Esophagus squamous epithelium (tissue), 5 donors: ENCODE measurements at regions not wholly inside any gene's neighbourhood (a gene's known extent, or its start where the extent isn't known, plus 50 kb on each side); places are given as distances from the start of the nearest gene placed in this dataset.
"Not testable (repeated sequence)": the region's sequence is repeated elsewhere in the genome, so short reads cannot be mapped to it uniquely, and the experiment has no call there.

ENCODE experiments used
- DNase-seq: peaks from one replicate; lab custom pipeline; 2025; lab: John Stamatoyannopoulos, UW
- H3K27ac ChIP-seq, 4 donors: fragments of 200-600 bp; sonication (generic); one replicate each; pipeline ENCODE4 v1.5.1; 2016 to 2019; ENCODE audit warnings: mild to moderate bottlenecking in 1 of 4
- H3K27me3 ChIP-seq, 4 donors: fragments of 200-600 bp; sonication (generic); 1 replicate in 3 of 4; 2 replicates in 1 of 4; pipeline versions ENCODE4 v1.5.1 to v1.6.0; 2017 to 2021; ENCODE audit warnings: antibody characterized with exemption in 1 of 4
- H3K36me3 ChIP-seq, 3 donors: fragments of 200-600 bp; sonication (generic); one replicate each; pipeline ENCODE4 v1.5.1; 2016 to 2019
- H3K4me1 ChIP-seq, 3 donors: fragments of 200-600 bp; sonication (generic); one replicate each; pipeline ENCODE4 v1.5.1; 2017 to 2019
- H3K4me3 ChIP-seq, 4 donors: fragments of 200-600 bp; sonication (generic); 1 replicate in 3 of 4; 2 replicates in 1 of 4; pipeline ENCODE4 v1.5.1; 2016 to 2019; ENCODE audit warnings: mild to moderate bottlenecking in 2 of 4, moderate library complexity in 1 of 4
- H3K9me3 ChIP-seq, 3 donors: fragments of 200-600 bp; sonication (generic); one replicate each; pipeline ENCODE4 v1.5.1; 2016 to 2019
- CTCF ChIP-seq, 6 experiments: fragments of 450-650 bp in 4 of 6; fragments of 200-600 bp in 2 of 6; sonication (generic) in 2 of 6; IDR thresholded peaks; one replicate each; pipeline ENCODE4 v1.5.1; 2016 to 2019; ENCODE audit warnings: antibody characterized with exemption in 6 of 6, mild to moderate bottlenecking in 4 of 6, moderate library complexity in 4 of 6
- POLR2A ChIP-seq, 4 donors: fragments of 450-650 bp; IDR thresholded peaks; one replicate each; pipeline ENCODE4 v1.6.1; 2017; ENCODE audit warnings: antibody characterized with exemption in 4 of 4, mild to moderate bottlenecking in 4 of 4, moderate library complexity in 3 of 4
- WGBS, 2 donors: methylation state at CpG; one replicate each; pipeline ENCODE4 v1.1.5; 2018; 5-methylcytosine and 5-hydroxymethylcytosine counted together
- intact Hi-C: fragments of 100-400 bp; cut with DNase I; formaldehyde crosslinking; loops from one replicate; pipeline ENCODE4 v1.15.0; 2022
- donor health status: DM: yes; HTN: yes; CAD: no.

GRCh38 chr1:101592845-101593244, 356.0 kb downstream of the S1PR1 start:
- Histone ChIP-seq H3K9me3 (no peaks in the 10 kb centered on the region), H3K4me3 (no peak overlapping the region), H3K27ac (no peak overlapping the region), H3K36me3 (no peaks in the 10 kb centered on the region), H3K27me3 (no peaks in the 10 kb centered on the region), H3K4me1 (no peaks in the 10 kb centered on the region)
- intact Hi-C loops: no loop called here
- 61 to 74% methylated on average over 1 of the region's 1 CpG for WGBS, 2 donors
- no peak for DNase-seq
- TF ChIP-seq CTCF (IDR thresholded peaks at IDR 0.05): no peak
- TF ChIP-seq POLR2A (IDR thresholded peaks at IDR 0.05): no peak

- intact Hi-C loops: no loop called here
- no peaks in the 10 kb centered on the region for H3K9me3 ChIP-seq
- H3K27ac ChIP-seq: no peak overlapping the region
- no peaks in the 10 kb centered on the region for H3K4me1 ChIP-seq
- no peak overlapping the region for H3K4me3 ChIP-seq
- H3K27me3 ChIP-seq: no peaks in the 10 kb centered on the region
- no peak for DNase-seq
- TF ChIP-seq CTCF (IDR thresholded peaks at IDR 0.05) (no peak), POLR2A (IDR thresholded peaks at IDR 0.05) (no peak)
- 41 to 45% methylated on average over 2 of the region's 2 CpGs for WGBS, 2 donors
- H3K36me3 ChIP-seq: no peaks in the 10 kb centered on the region
Measured at GRCh38 chr1:101595881-101596374, 359.1 kb downstream of the S1PR1 start.

- H3K9me3 ChIP-seq, H3K4me1 ChIP-seq, intact Hi-C loops, H3K27me3 ChIP-seq, H3K36me3 ChIP-seq, H3K27ac ChIP-seq, H3K4me3 ChIP-seq, DNase-seq: not testable (repeated sequence)
- WGBS, 2 donors: 58 to 67% methylated on average over 5 of the region's 5 CpGs
Measured at GRCh38 chr1:101600615-101601014, 363.8 kb downstream of the S1PR1 start.

- Histone ChIP-seq H3K9me3 (peaks cover 0 to 6% (median 0%) of the 10 kb centered on the region in 3 donors), H3K4me3 (no peak overlapping the region), H3K27ac (no peak overlapping the region), H3K27me3 (no peaks in the 10 kb centered on the region), H3K4me1 (no peaks in the 10 kb centered on the region), H3K36me3 (no peaks in the 10 kb centered on the region)
- TF ChIP-seq CTCF (IDR thresholded peaks at IDR 0.05): no peak
- no peak for TF ChIP-seq POLR2A (IDR thresholded peaks at IDR 0.05)
- intact Hi-C loops: no loop called here
- 17 to 32% methylated on average over 1 of the region's 1 CpG for WGBS, 2 donors
- DNase-seq: no peak
Measured at GRCh38 chr1:101603726-101604125, 366.9 kb downstream of the S1PR1 start.

- H3K4me3 ChIP-seq: no peak overlapping the region
- intact Hi-C loops: no loop called here
- H3K36me3 ChIP-seq: no peaks in the 10 kb centered on the region
- peaks cover 0 to 20% (median 0%) of the 10 kb centered on the region in 3 donors for H3K9me3 ChIP-seq
- no peaks in the 10 kb centered on the region for H3K4me1 ChIP-seq
- H3K27me3 ChIP-seq: no peaks in the 10 kb centered on the region
- DNase-seq: no peak
- WGBS, 2 donors: 18 to 47% methylated on average over 2 of the region's 2 CpGs
- no peak overlapping the region for H3K27ac ChIP-seq
- TF ChIP-seq CTCF (IDR thresholded peaks at IDR 0.05) (no peak), POLR2A (IDR thresholded peaks at IDR 0.05) (no peak)
Measured at GRCh38 chr1:101605878-101606277, 369.1 kb downstream of the S1PR1 start.

- no peaks in the 10 kb centered on the region for H3K4me1 ChIP-seq
- H3K36me3 ChIP-seq: no peaks in the 10 kb centered on the region
- H3K27ac ChIP-seq: no peak overlapping the region
- H3K27me3 ChIP-seq: no peaks in the 10 kb centered on the region
- DNase-seq: no peak
- intact Hi-C loops: no loop called here
- TF ChIP-seq CTCF (IDR thresholded peaks at IDR 0.05): no peak
- TF ChIP-seq POLR2A (IDR thresholded peaks at IDR 0.05): no peak
- H3K4me3 ChIP-seq: no peak overlapping the region
- H3K9me3 ChIP-seq: peaks cover 0 to 16% (median 0%) of the 10 kb centered on the region in 3 donors
Measured at GRCh38 chr1:101613546-101613945, 376.7 kb downstream of the S1PR1 start.
